ENCODE measurements at regions not wholly inside any gene's neighbourhood (a gene's known extent, or its start where the extent isn't known, plus 50 kb on each side); places are given as distances from the start of the nearest gene placed in this dataset.

- TF ChIP-seq GATA3 (IDR thresholded peaks at IDR 0.05; ENCODE audit: low read depth, low read length) (no peak), GATA2 (IDR thresholded peaks at IDR 0.05; ENCODE audit: low read depth, low read length) (no peak)
Observed at GRCh38 chr15:47639042-47639441, 78.3 kb upstream of the SEMA6D start.
